Ovary (tissue), 7 donors: ENCODE measurements at regions not wholly inside any gene's neighbourhood (a gene's known extent, or its start where the extent isn't known, plus 50 kb on each side); places are given as distances from the start of the nearest gene placed in this dataset.

Source experiments
- DNase-seq, 5 donors: peaks; one replicate each; pipeline ENCODE4 v3.0.0-alpha.2; 2019 to 2020
- H3K27ac ChIP-seq, 2 donors: fragments of 200-600 bp; one replicate each; pipeline versions ENCODE4 v1.5.1 to v1.8.0; 2019 to 2022
- H3K27me3 ChIP-seq: fragments of 200-600 bp; one replicate; pipeline ENCODE4 v1.8.0; 2022
- H3K36me3 ChIP-seq: fragments of 200-600 bp; sonication (generic); one replicate; pipeline ENCODE4 v1.5.1; 2019
- H3K4me1 ChIP-seq: one replicate; pipeline ENCODE4 v1.8.1; 2013; ENCODE audit warnings: mild to moderate bottlenecking, moderate library complexity; ENCODE audit not compliant: insufficient read depth
- H3K4me3 ChIP-seq: fragments of 200-600 bp; sonication (generic); one replicate; pipeline ENCODE4 v1.5.1; 2017
- H3K9me3 ChIP-seq, 2 donors: fragments of 200-600 bp in 1 of 2; sonication (generic) in 1 of 2; one replicate each; pipeline versions ENCODE4 v1.5.1 to v1.8.1; 2013 to 2019; ENCODE audit warnings: mild to moderate bottlenecking in 1 of 2, moderate library complexity in 1 of 2
- CTCF ChIP-seq, 3 donors: fragments of 450-650 bp in 2 of 3; fragments of 200-600 bp in 1 of 3; IDR thresholded peaks; one replicate each; pipeline versions ENCODE4 v1.5.1 to v1.8.0; 2016 to 2022; ENCODE audit warnings: antibody characterized with exemption in 3 of 3, mild to moderate bottlenecking in 1 of 3
- EP300 ChIP-seq: sonication (generic); formaldehyde crosslinking; IDR thresholded peaks from one replicate; pipeline ENCODE4 v1.6.1; 2017; ENCODE audit warnings: antibody characterized with exemption
- POLR2A ChIP-seq: fragments of 450-650 bp; IDR thresholded peaks from one replicate; pipeline ENCODE4 v1.6.1; 2017; ENCODE audit warnings: antibody characterized with exemption, mild to moderate bottlenecking, moderate library complexity
- WGBS, 3 donors: extraction: QIAGEN DNeasy Blood & Tissue Kit in 1 of 3; methylation state at CpG; one replicate each; pipeline versions ENCODE4 v1.1.5 to v1.1.7; 2013 to 2017; 5-methylcytosine and 5-hydroxymethylcytosine counted together
- intact Hi-C, 4 donors: fragments of 100-400 bp; cut with DNase I; formaldehyde crosslinking; loops; one replicate each; pipeline versions ENCODE4 v1.11.0 to v1.15.1; 2022 to 2023
- donor health status: DM: no; HTN: no; CAD: no; lungs with moderate emphysema.
- donor health status: DM: no; HTN: no; CAD: no.
- donor health status: Bipolar disorder and iron deficiency.
- donor health status: DM: no; HTN: no; CAD: no.
- donor health status: DM: yes; HTN: yes; CAD: no.

GRCh38 chr16:51374346-51374745, 223.3 kb upstream of the SALL1 start:
- Histone ChIP-seq H3K36me3 (no peaks in the 10 kb centered on the region), H3K9me3 (no peaks in the 10 kb centered on the region), H3K27me3 (no peaks in the 10 kb centered on the region), H3K27ac (no peak overlapping the region), H3K4me3 (no peak overlapping the region), H3K4me1 (no peaks in the 10 kb centered on the region)
- DNase-seq, result no peak
- TF ChIP-seq CTCF (IDR thresholded peaks at IDR 0.05) (no peak), EP300 (no peak), POLR2A (no peak)
- intact Hi-C loops, result no loop called here
- 56 to 74% (median 65%) methylated on average over 2 of the region's 2 CpGs for WGBS, 3 donors

- Histone ChIP-seq H3K4me1 (no peaks in the 10 kb centered on the region), H3K4me3 (no peak overlapping the region), H3K27ac (no peak overlapping the region), H3K27me3 (no peaks in the 10 kb centered on the region), H3K9me3 (no peaks in the 10 kb centered on the region), H3K36me3 (no peaks in the 10 kb centered on the region)
- TF ChIP-seq CTCF (IDR thresholded peaks at IDR 0.05), result no peak
- TF ChIP-seq POLR2A, result no peak
- no peak for TF ChIP-seq EP300
- no peak for DNase-seq
- 79 to 89% (median 83%) methylated on average over 2 of the region's 2 CpGs for WGBS, 3 donors
- intact Hi-C loops, result no loop called here
Measured at GRCh38 chr16:51365715-51366114, 214.6 kb upstream of the SALL1 start.

- no peak for TF ChIP-seq POLR2A
- no peak for TF ChIP-seq EP300
- no peak for TF ChIP-seq CTCF (IDR thresholded peaks at IDR 0.05)
- DNase-seq, result peak in 4 of 5 donors; percentile 22 to 49 (median 32)
- Histone ChIP-seq H3K4me1 (no peaks in the 10 kb centered on the region), H3K27ac (no peak overlapping the region), H3K9me3 (no peaks in the 10 kb centered on the region), H3K36me3 (no peaks in the 10 kb centered on the region), H3K4me3 (no peak overlapping the region), H3K27me3 (no peaks in the 10 kb centered on the region)
- WGBS, 3 donors, result 67 to 72% (median 71%) methylated on average over 17 of the region's 17 CpGs
- intact Hi-C loops, result no loop called here
Measured at GRCh38 chr16:51359141-51359955, 208.3 kb upstream of the SALL1 start.

DNA sequence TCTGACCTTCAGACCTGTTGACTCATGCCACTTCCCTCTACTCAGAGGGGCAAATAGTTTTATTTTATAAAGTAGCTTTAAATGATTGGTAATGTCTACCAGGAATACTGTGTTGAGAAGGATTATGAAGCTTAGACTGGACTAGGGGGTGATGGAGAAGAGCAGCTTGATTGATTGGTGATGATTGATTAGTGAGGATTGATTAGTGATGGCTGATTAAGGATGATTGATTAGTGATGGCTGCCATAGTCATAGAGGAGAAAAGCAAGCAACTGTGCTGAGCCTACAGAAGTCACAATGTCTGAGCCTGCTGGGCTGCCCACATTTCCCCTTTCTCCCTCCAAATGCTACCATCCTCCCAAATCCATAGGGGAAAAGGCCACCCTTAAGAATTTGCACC, 206.8 kb upstream of the SALL1 start:
- intact Hi-C loops, result no loop called here
- Histone ChIP-seq H3K36me3 (no peaks in the 10 kb centered on the region), H3K27ac (no peak overlapping the region), H3K27me3 (no peaks in the 10 kb centered on the region), H3K9me3 (no peaks in the 10 kb centered on the region), H3K4me3 (no peak overlapping the region), H3K4me1 (no peaks in the 10 kb centered on the region)
- TF ChIP-seq CTCF (IDR thresholded peaks at IDR 0.05), result no peak
- TF ChIP-seq POLR2A, result no peak
- no peak for TF ChIP-seq EP300
- no peak for DNase-seq
